MM.1S (cell line): ENCODE measurements at regions not wholly inside any gene's neighbourhood (a gene's known extent, or its start where the extent isn't known, plus 50 kb on each side); places are given as distances from the start of the nearest gene placed in this dataset.

Experiments
- DNase-seq: peaks from one replicate; pipeline ENCODE4 v3.0.0-alpha.2; 2015
- H2AFZ ChIP-seq: fragments of 300-600 bp; sonication (generic); 2 replicates; pipeline ENCODE4 v1.6.0; 2016; ENCODE audit warnings: antibody characterized with exemption, low read length
- H3F3A ChIP-seq: fragments of 300-600 bp; sonication (generic); 2 replicates; pipeline ENCODE4 v1.6.1; 2016; ENCODE audit warnings: mild to moderate bottlenecking, antibody characterized with exemption, low read length, moderate library complexity, mixed read lengths; ENCODE audit not compliant: insufficient read depth
- H3K27ac ChIP-seq: fragments of 300-600 bp; sonication (generic); 2 replicates; pipeline ENCODE4 v1.5.1; 2016; ENCODE audit warnings: mild to moderate bottlenecking, low read length
- H3K27me3 ChIP-seq: fragments of 300-600 bp; sonication (generic); replicated peaks from 2 replicates; pipeline ENCODE4 v1.6.0; 2016; ENCODE audit warnings: low read length; ENCODE audit not compliant: insufficient read depth
- H3K36me3 ChIP-seq: fragments of 300-600 bp; sonication (generic); replicated peaks from 2 replicates; pipeline ENCODE4 v1.6.1; 2016; ENCODE audit warnings: mild to moderate bottlenecking, low read length, mixed read lengths; ENCODE audit not compliant: insufficient read depth
- H3K4me1 ChIP-seq: fragments of 300-600 bp; sonication (generic); 2 replicates; pipeline ENCODE4 v1.6.1; 2016; ENCODE audit warnings: low read length, mixed read lengths
- H3K4me2 ChIP-seq: fragments of 300-600 bp; sonication (generic); 2 replicates; pipeline ENCODE4 v1.6.0; 2016; ENCODE audit warnings: low read depth, low read length
- H3K4me3 ChIP-seq: fragments of 300-600 bp; sonication (generic); 2 replicates; pipeline ENCODE4 v1.5.1; 2016; ENCODE audit warnings: low read length, mixed read lengths
- H3K79me2 ChIP-seq: fragments of 300-600 bp; sonication (generic); 2 replicates; pipeline ENCODE4 v1.6.1; 2016; ENCODE audit warnings: mixed run types, low read length, mixed read lengths
- H3K9ac ChIP-seq: fragments of 300-600 bp; sonication (generic); 2 replicates; pipeline ENCODE4 v1.6.1; 2016; ENCODE audit warnings: low read length, mixed read lengths
- H3K9me2 ChIP-seq: fragments of 300-600 bp; sonication (generic); replicated peaks from 2 replicates; pipeline ENCODE4 v1.6.1; 2016; ENCODE audit warnings: mild to moderate bottlenecking, low read length, mixed read lengths; ENCODE audit not compliant: insufficient read depth
- H3K9me3 ChIP-seq: fragments of 300-600 bp; sonication (generic); replicated peaks from 2 replicates; pipeline ENCODE4 v1.6.1; 2016; ENCODE audit warnings: mild to moderate bottlenecking, low read length, mixed read lengths; ENCODE audit not compliant: insufficient read depth
- H4K20me1 ChIP-seq: fragments of 300-600 bp; sonication (generic); 2 replicates; pipeline ENCODE4 v1.6.1; 2016; ENCODE audit warnings: mild to moderate bottlenecking, low read length, moderate library complexity, mixed read lengths; ENCODE audit not compliant: insufficient read depth
- CTCF ChIP-seq: fragments of 300-600 bp; sonication (generic); IDR thresholded peaks from 2 replicates; pipeline ENCODE4 v1.5.1; 2016; ENCODE audit warnings: antibody characterized with exemption, low read length, mixed read lengths
- EZH2 ChIP-seq: fragments of 300-600 bp; sonication (generic); optimal IDR thresholded peaks from 2 replicates; pipeline ENCODE3; 2017; ENCODE audit warnings: low read depth, mild to moderate bottlenecking, antibody characterized with exemption, low read length, mixed read lengths
- EZH2phosphoT487 ChIP-seq: fragments of 300-600 bp; sonication (generic); IDR thresholded peaks from 2 replicates; pipeline ENCODE4 v1.6.1; 2018; ENCODE audit warnings: antibody characterized with exemption, low read length

DNA sequence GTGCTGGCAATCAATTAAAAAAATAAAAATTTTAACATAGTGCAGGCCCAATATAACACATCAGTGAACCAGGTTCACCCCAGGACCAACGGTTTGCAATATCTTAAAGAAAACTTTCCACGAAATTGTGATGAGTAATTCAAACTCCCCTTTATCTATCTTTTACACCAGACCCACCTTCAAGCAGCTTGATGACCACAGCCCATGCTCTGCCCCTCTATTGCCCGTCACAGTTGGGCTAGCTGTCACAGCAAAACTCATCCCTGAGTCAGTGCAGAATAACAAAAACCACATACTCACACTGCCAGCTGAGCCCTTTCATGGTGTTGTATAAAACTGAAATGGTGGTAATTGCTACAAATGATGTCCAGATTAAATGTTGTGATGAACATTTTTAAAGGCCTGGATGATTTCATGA is 112.5 kb upstream of the CREB1 start:
- no peaks in the 10 kb centered on the region for H3F3A ChIP-seq
- no peak for DNase-seq
- H3K9me2 ChIP-seq: no peaks in the 10 kb centered on the region
- no peak overlapping the region for H2AFZ ChIP-seq
- TF ChIP-seq EZH2 (no peak), EZH2phosphoT487 (no peak), CTCF (no peak)
- H3K9ac ChIP-seq: no peak overlapping the region
- no peaks in the 10 kb centered on the region for H3K36me3 ChIP-seq
- H3K27ac ChIP-seq: no peak overlapping the region
- no peaks in the 10 kb centered on the region for H3K9me3 ChIP-seq
- H3K27me3 ChIP-seq: no peaks in the 10 kb centered on the region
- no peak overlapping the region for H3K4me3 ChIP-seq
- no peaks in the 10 kb centered on the region for H3K79me2 ChIP-seq
- no peak overlapping the region for H3K4me2 ChIP-seq
- no peaks in the 10 kb centered on the region for H4K20me1 ChIP-seq
- H3K4me1 ChIP-seq: no peaks in the 10 kb centered on the region

- TF ChIP-seq EZH2phosphoT487 (no peak), EZH2 (no peak), CTCF (no peak)
- no peak for DNase-seq
These were observed 111.3 kb upstream of the CREB1 start for GRCh38 chr2:207418419-207418818.

DNA sequence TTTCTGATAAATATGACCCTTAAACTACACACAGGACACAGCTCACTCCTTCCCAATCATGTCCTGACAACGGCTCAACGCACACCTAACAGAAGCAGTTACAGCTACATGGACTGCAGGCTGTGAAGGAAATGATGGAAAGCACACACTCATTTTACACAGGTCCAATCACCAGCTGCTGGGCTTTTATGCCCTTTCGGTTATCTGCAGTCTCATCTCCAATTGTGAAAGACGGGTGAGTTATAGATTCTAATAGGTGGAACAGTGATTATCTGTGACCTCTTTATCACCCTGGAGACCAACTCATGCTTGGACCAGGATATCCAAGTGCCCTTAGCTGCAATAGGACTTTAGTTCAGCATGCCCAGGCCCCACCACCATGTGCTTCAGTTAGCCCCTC is 110.4 kb upstream of the CREB1 start:
- H3K79me2 ChIP-seq: no peaks in the 10 kb centered on the region
- no peaks in the 10 kb centered on the region for H3K9me2 ChIP-seq
- no peak overlapping the region for H3K4me3 ChIP-seq
- H3F3A ChIP-seq: peaks cover 5% of the 10 kb centered on the region
- H3K27me3 ChIP-seq: no peaks in the 10 kb centered on the region
- H3K36me3 ChIP-seq: no peaks in the 10 kb centered on the region
- H3K4me2 ChIP-seq: no peak overlapping the region
- H3K9ac ChIP-seq: no peak overlapping the region
- H3K4me1 ChIP-seq: peaks cover 8% of the 10 kb centered on the region
- DNase-seq: no peak
- no peaks in the 10 kb centered on the region for H3K9me3 ChIP-seq
- H3K27ac ChIP-seq: no peak overlapping the region
- no peak for TF ChIP-seq CTCF
- no peak for TF ChIP-seq EZH2phosphoT487
- TF ChIP-seq EZH2: no peak
- H4K20me1 ChIP-seq: no peaks in the 10 kb centered on the region
- no peak overlapping the region for H2AFZ ChIP-seq

More at GRCh38 chr2:207418419-207418818, 111.3 kb upstream of the CREB1 start:
- H3K4me3 ChIP-seq: no peak overlapping the region
- no peak overlapping the region for H3K4me2 ChIP-seq
- H3K9me2 ChIP-seq: no peaks in the 10 kb centered on the region
- H3K27ac ChIP-seq: no peak overlapping the region
- H2AFZ ChIP-seq: no peak overlapping the region
- H4K20me1 ChIP-seq: no peaks in the 10 kb centered on the region
- no peaks in the 10 kb centered on the region for H3F3A ChIP-seq
- H3K9me3 ChIP-seq: no peaks in the 10 kb centered on the region
- H3K4me1 ChIP-seq: no peaks in the 10 kb centered on the region
- no peaks in the 10 kb centered on the region for H3K36me3 ChIP-seq
- no peaks in the 10 kb centered on the region for H3K27me3 ChIP-seq
- H3K9ac ChIP-seq: no peak overlapping the region
- H3K79me2 ChIP-seq: no peaks in the 10 kb centered on the region

DNA sequence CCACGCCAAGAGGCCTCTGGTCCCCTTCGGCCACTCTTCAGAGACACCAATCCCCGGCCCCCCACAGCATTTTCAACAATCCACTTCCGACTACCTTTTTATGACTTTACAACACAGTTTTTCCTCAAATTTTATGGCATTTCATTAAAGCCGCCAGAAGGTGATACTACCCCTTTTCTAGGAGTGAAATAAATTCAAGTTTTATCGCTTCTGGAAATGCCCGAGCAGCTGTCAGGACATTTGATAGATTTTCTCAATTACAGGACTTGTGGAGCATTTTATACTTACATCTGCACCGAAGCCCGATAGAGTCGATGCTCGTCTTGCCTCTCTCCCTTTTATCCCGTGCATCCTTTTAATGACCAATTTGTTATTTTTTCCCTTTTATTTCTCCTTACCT is 108.1 kb upstream of the CREB1 start:
- H3K79me2 ChIP-seq: no peaks in the 10 kb centered on the region
- H2AFZ ChIP-seq: no peak overlapping the region
- H3K4me2 ChIP-seq: no peak overlapping the region
- no peaks in the 10 kb centered on the region for H3K36me3 ChIP-seq
- H4K20me1 ChIP-seq: no peaks in the 10 kb centered on the region
- no peak overlapping the region for H3K9ac ChIP-seq
- no peak overlapping the region for H3K27ac ChIP-seq
- H3K4me3 ChIP-seq: no peak overlapping the region
- peaks cover 8% of the 10 kb centered on the region for H3K4me1 ChIP-seq
- no peaks in the 10 kb centered on the region for H3K9me3 ChIP-seq
- H3K27me3 ChIP-seq: no peaks in the 10 kb centered on the region
- DNase-seq: no peak
- no peak for TF ChIP-seq EZH2
- TF ChIP-seq CTCF: no peak
- no peak for TF ChIP-seq EZH2phosphoT487
- no peaks in the 10 kb centered on the region for H3K9me2 ChIP-seq
- peaks cover 6% of the 10 kb centered on the region for H3F3A ChIP-seq
